Suprapubic skin (tissue), 3 donors: ENCODE measurements at regions not wholly inside any gene's neighbourhood (a gene's known extent, or its start where the extent isn't known, plus 50 kb on each side); places are given as distances from the start of the nearest gene placed in this dataset.

Source experiments
- CTCF ChIP-seq, 2 donors: fragments of 200-600 bp in 1 of 2; fragments of 450-650 bp in 1 of 2; sonication (generic) in 1 of 2; IDR thresholded peaks; one replicate each; pipeline ENCODE4 v1.5.1; 2016 to 2019; ENCODE audit warnings: antibody characterized with exemption in 2 of 2, mild to moderate bottlenecking in 1 of 2, moderate library complexity in 1 of 2
- POLR2A ChIP-seq, 2 donors: fragments of 450-650 bp; IDR thresholded peaks; one replicate each; pipeline ENCODE4 v1.6.1; 2017; ENCODE audit warnings: antibody characterized with exemption in 2 of 2, mild to moderate bottlenecking in 2 of 2, moderate library complexity in 2 of 2

GRCh38 chr10:8992009-8992408 is 937.5 kb downstream of the GATA3 start:
- TF ChIP-seq CTCF (IDR thresholded peaks at IDR 0.05) (no peak), POLR2A (IDR thresholded peaks at IDR 0.05) (no peak)
